ENCODE measurements at regions not wholly inside any gene's neighbourhood (a gene's known extent, or its start where the extent isn't known, plus 50 kb on each side); places are given as distances from the start of the nearest gene placed in this dataset.
"Not testable (repeated sequence)": the region's sequence is repeated elsewhere in the genome, so short reads cannot be mapped to it uniquely, and the experiment has no call there.

DNA sequence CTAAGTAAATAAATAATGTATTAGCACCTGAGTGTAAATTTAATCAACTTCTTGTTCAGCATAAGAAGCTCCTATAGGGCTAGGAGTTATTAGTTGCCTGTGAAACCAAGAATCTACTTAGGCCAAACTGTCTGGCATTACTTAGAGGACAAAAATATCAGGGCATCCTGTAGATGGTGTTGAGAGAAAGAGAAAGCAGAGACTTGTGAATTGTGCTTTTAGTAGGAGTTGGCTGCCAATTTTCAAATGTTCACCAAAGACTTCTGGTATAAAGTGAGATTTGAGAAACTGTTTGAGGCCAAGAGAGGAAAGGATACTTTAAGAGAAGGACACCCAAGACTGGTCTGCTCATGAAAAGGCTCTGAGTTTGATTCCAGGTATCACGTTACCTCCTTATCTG, 315.5 kb upstream of the DEPDC1 start:
- ATAC-seq (no peak), DNase-seq (no peak)
- TF ChIP-seq POLR2A (IDR thresholded peaks at IDR 0.05) = no peak
- TF ChIP-seq, protein P1, sequence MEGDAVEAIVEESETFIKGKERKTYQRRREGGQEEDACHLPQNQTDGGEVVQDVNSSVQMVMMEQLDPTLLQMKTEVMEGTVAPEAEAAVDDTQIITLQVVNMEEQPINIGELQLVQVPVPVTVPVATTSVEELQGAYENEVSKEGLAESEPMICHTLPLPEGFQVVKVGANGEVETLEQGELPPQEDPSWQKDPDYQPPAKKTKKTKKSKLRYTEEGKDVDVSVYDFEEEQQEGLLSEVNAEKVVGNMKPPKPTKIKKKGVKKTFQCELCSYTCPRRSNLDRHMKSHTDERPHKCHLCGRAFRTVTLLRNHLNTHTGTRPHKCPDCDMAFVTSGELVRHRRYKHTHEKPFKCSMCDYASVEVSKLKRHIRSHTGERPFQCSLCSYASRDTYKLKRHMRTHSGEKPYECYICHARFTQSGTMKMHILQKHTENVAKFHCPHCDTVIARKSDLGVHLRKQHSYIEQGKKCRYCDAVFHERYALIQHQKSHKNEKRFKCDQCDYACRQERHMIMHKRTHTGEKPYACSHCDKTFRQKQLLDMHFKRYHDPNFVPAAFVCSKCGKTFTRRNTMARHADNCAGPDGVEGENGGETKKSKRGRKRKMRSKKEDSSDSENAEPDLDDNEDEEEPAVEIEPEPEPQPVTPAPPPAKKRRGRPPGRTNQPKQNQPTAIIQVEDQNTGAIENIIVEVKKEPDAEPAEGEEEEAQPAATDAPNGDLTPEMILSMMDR (IDR thresholded peaks at IDR 0.05) = no peak
- Histone ChIP-seq H3K4me1 (peaks cover 0 to 6% (median 0%) of the 10 kb centered on the region in 12 donors), H3K9me3 (no peaks in the 10 kb centered on the region), H3K4me3 (no peak overlapping the region), H3K27ac (no peak overlapping the region), H3K27me3 (no peaks in the 10 kb centered on the region), H3K36me3 (no peaks in the 10 kb centered on the region)
- whole genome bisulfite sequencing, 4 donors = 64 to 84% (median 75%) methylated on average over 1 of the region's 1 CpG
- intact Hi-C loops (cut with DNase I) = loop anchor here in 2 of 10 donors (10.0 kb wide), 2 partner anchors 198 to 542 kb away; no protein-coding TSS in a partner anchor

DNA sequence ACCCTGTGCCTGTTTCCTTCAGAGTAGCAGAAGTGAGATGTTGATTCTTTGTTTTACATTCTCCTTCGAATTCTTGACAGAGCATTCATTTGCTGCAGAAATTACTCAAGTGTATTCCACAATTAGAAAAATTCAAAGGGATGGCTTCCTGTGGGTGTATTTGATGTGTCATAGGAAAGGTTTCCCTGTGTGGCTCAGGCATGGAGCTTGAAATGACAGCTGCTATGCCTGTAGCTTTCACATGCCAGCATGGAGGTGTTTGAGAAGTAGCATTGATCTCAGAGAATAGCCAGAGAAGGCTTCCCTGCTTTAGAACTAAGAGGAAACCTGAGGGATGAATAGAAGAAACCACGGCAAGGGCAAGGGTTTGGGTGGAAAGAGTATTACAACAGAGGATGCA, 317.2 kb upstream of the DEPDC1 start:
- TF ChIP-seq, protein P1 (IDR thresholded peaks at IDR 0.05) = no peak
- no peak for TF ChIP-seq POLR2A (IDR thresholded peaks at IDR 0.05)
- ATAC-seq = no peak
- Histone ChIP-seq H3K27ac (no peak overlapping the region), H3K36me3 (no peaks in the 10 kb centered on the region), H3K27me3 (no peaks in the 10 kb centered on the region), H3K4me3 (no peak overlapping the region), H3K4me1 (no peaks in the 10 kb centered on the region), H3K9me3 (no peaks in the 10 kb centered on the region)
- 77 to 84% (median 79%) methylated on average over 2 of the region's 2 CpGs for WGBS, 4 donors
- DNase-seq = no peak
- intact Hi-C loops (cut with DNase I) = loop anchor here in 2 of 10 donors (10.0 kb wide), 2 partner anchors 199 to 541 kb away; no protein-coding TSS in a partner anchor

DNA sequence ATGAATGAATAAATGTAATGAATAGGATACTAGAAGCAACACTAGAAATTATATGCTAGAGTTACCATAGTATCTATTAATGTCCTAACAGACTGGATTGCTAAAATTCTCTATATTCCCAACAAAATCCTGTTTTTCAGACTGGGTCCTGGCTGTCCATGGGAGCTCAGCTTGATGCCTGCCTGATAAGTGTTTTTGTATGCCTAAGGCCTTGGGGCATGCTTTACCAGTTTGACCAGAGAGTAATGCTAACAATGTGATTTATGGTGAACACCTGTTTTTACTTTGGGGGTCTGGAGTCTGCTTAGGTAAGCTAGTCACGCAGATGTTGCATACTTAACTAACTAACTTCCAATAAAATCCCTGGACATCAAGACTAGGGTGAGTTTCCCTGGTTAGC, 318.8 kb upstream of the DEPDC1 start:
- intact Hi-C loops (cut with DNase I) = loop anchor here in 2 of 10 donors (10.0 kb wide), 2 partner anchors 201 to 539 kb away; no protein-coding TSS in a partner anchor
- WGBS, 4 donors = 90 to 100% (median 96%) methylated on average over 1 of the region's 1 CpG
- ATAC-seq (no peak), DNase-seq (no peak)
- H3K27ac ChIP-seq = no peak overlapping the region
- no peaks in the 10 kb centered on the region for H3K9me3 ChIP-seq
- no peaks in the 10 kb centered on the region for H3K36me3 ChIP-seq
- no peak overlapping the region for H3K4me3 ChIP-seq
- H3K27me3 ChIP-seq = no peaks in the 10 kb centered on the region
- no peak for TF ChIP-seq POLR2A (IDR thresholded peaks at IDR 0.05)
- TF ChIP-seq, protein P1 (IDR thresholded peaks at IDR 0.05) = no peak
- no peaks in the 10 kb centered on the region for H3K4me1 ChIP-seq

DNA sequence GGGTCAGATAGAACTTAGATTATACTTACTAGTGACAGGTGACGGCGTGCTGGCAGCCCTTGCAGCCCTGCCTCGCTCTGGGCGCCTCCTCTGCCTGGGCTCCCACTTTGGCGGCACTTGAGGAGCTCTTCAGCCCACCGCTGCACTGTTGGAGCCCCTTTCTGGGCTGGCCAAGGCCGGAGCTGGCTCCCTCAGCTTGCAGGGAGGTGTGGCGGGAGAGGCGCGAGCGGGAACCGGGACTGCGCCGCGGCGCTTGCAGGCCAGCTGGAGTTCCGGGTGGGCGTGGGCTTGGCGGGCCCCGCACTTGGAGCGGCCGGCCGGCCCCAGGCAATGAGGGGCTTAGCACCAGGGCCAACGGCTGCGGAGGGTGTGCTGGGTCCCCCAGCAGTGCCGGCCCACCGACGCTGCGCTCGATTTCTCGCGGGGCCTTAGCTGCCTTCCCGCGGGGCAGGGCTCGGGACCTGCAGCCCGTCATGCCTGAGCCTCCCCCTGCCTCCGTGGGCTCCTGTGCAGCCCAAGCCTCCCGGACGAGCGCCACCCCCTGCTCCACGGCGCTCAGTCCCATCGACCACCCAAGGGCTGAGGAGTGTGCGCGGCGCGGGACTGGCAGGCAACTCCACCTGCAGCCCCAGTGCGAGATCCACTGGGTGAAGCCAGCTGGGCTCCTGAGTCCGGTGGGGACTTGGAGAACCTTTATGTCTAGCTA, 320.8 kb upstream of the DEPDC1 start:
- DNase-seq, H3K9me3 ChIP-seq, H3K36me3 ChIP-seq, ATAC-seq, H3K4me3 ChIP-seq, H3K4me1 ChIP-seq, H3K27ac ChIP-seq, H3K27me3 ChIP-seq: not testable (repeated sequence)
- WGBS, 4 donors = 92 to 96% (median 93%) methylated on average over 32 to 49 of the region's 49 CpGs
- intact Hi-C loops (cut with DNase I) = loop anchor here in 2 of 10 donors (10.0 kb wide), 2 partner anchors 203 to 537 kb away; no protein-coding TSS in a partner anchor
